Common myeloid progenitor, CD34-positive (primary cell): ENCODE measurements at regions not wholly inside any gene's neighbourhood (a gene's known extent, or its start where the extent isn't known, plus 50 kb on each side); places are given as distances from the start of the nearest gene placed in this dataset.

Experiments
- CTCF ChIA-PET: fragments of 350-600 bp; sonication (Branson Sonifier 250); formaldehyde crosslinking; loops from one replicate; lab custom pipeline; 2021; ENCODE audit warnings: antibody characterized with exemption; lab: Charles Lee
- POLR2A ChIA-PET: fragments of 350-600 bp; sonication (Branson Sonifier 250); formaldehyde crosslinking; loops from one replicate; lab custom pipeline; 2021; ENCODE audit warnings: antibody characterized with exemption; lab: Charles Lee
- DNase-seq, 3 donors: peaks; one replicate each; pipeline versions ENCODE4 v3.0.0 to v3.0.0-alpha.2; 2013
- H3K27ac ChIP-seq, 2 experiments: 1 replicate in 1 of 2; 2 replicates in 1 of 2; pipeline ENCODE4 v1.7.0; 2013; ENCODE audit warnings: inconsistent platforms in 2 of 2, low read length in 2 of 2, mild to moderate bottlenecking in 2 of 2, low read depth in 1 of 2, moderate library complexity in 1 of 2; ENCODE audit not compliant: severe bottlenecking in 2 of 2, insufficient read depth in 1 of 2, poor library complexity in 1 of 2
- H3K27me3 ChIP-seq, 5 experiments: replicated peaks in 2 of 5; 1 replicate in 3 of 5; 2 replicates in 2 of 5; pipeline versions ENCODE4 v1.6.1 to v1.7.0; 2013; ENCODE audit warnings: low read length in 4 of 5, mild to moderate bottlenecking in 2 of 5, moderate library complexity in 2 of 5, inconsistent platforms in 1 of 5; ENCODE audit not compliant: insufficient read depth in 5 of 5, control insufficient read depth in 4 of 5
- H3K36me3 ChIP-seq, 4 experiments: 1 replicate in 2 of 4; 2 replicates in 2 of 4; pipeline versions ENCODE4 v1.6.1 to v1.7.0; 2013; ENCODE audit warnings: low read length in 3 of 4, control low read depth in 1 of 4, mild to moderate bottlenecking in 1 of 4; ENCODE audit not compliant: control insufficient read depth in 4 of 4, insufficient read depth in 4 of 4
- H3K4me1 ChIP-seq, 4 experiments: 1 replicate in 3 of 4; 2 replicates in 1 of 4; pipeline versions ENCODE4 v1.6.1 to v1.7.1; 2013; ENCODE audit warnings: low read length in 3 of 4, mild to moderate bottlenecking in 3 of 4, control low read depth in 1 of 4, inconsistent platforms in 1 of 4, moderate library complexity in 1 of 4; ENCODE audit not compliant: control insufficient read depth in 4 of 4, insufficient read depth in 4 of 4; ENCODE audit errors: control extremely low read depth in 1 of 4
- H3K4me3 ChIP-seq, 7 experiments: 1 replicate in 4 of 7; 2 replicates in 3 of 7; pipeline versions ENCODE4 v1.5.1 to v1.7.0; 2013; ENCODE audit warnings: mild to moderate bottlenecking in 7 of 7, low read length in 6 of 7, moderate library complexity in 6 of 7, inconsistent platforms in 2 of 7, low read depth in 2 of 7, control low read depth in 1 of 7; ENCODE audit not compliant: insufficient read depth in 4 of 7, control insufficient read depth in 1 of 7; ENCODE audit errors: extremely low read depth in 1 of 7
- H3K9me3 ChIP-seq, 5 experiments: 1 replicate in 4 of 5; 2 replicates in 1 of 5; pipeline versions ENCODE4 v1.6.1 to v1.7.1; 2013; ENCODE audit warnings: low read length in 4 of 5, mild to moderate bottlenecking in 2 of 5, inconsistent platforms in 1 of 5, low read depth in 1 of 5, moderate library complexity in 1 of 5; ENCODE audit not compliant: control insufficient read depth in 4 of 5, insufficient read depth in 2 of 5; ENCODE audit errors: control extremely low read depth in 1 of 5
- WGBS: methylation state at CpG from one replicate; pipeline ENCODE4 v1.1.5; 2013; ENCODE audit not compliant: insufficient coverage; 5-methylcytosine and 5-hydroxymethylcytosine counted together

DNA sequence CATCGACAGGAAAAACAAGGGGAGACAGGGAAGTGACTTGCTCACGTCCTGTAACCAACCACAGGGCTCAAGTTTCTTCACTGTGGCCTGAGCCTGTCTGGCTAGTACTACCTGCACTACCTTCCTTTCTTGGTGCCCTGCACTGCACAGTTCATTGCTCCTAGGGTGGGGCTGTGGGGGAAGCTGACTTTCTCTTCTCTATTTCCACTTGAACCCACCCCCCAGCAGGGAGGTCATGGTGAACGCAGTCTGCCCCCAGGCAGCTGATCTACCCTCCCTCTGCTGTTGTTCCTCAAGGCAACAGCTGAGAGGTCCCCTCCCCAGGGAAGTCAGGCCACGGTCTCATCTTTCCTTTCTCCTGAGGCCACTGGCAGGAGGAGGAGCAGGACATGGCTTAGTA is 532.1 kb downstream of the SOX11 start:
- Histone ChIP-seq H3K36me3 (no peaks in the 10 kb centered on the region), H3K4me3 (no peak overlapping the region), H3K4me1 (no peaks in the 10 kb centered on the region), H3K27me3 (no peaks in the 10 kb centered on the region), H3K9me3 (no peaks in the 10 kb centered on the region), H3K27ac (no peak overlapping the region)
- DNase-seq: no peak
- WGBS: 57% methylated on average over 2 of the region's 4 CpGs
- ChIA-PET POLR2A (no interaction called here), CTCF (no interaction called here)

- no peaks in the 10 kb centered on the region for H3K4me1 ChIP-seq
- no peak for DNase-seq
- peaks cover 0 to 2% (median 0%) of the 10 kb centered on the region in 5 experiments for H3K9me3 ChIP-seq
- POLR2A ChIA-PET: no interaction called here
- CTCF ChIA-PET: no interaction called here
- H3K36me3 ChIP-seq: no peaks in the 10 kb centered on the region
- no peak overlapping the region for H3K4me3 ChIP-seq
- no peaks in the 10 kb centered on the region for H3K27me3 ChIP-seq
- no CpG with 5 or more reads among the region's 2 CpGs for WGBS
- H3K27ac ChIP-seq: no peak overlapping the region
Measured at GRCh38 chr2:6228251-6228650, 536.1 kb downstream of the SOX11 start.

GRCh38 chr2:6231166-6231565 is 539.0 kb downstream of the SOX11 start:
- H3K9me3 ChIP-seq: peaks cover 0 to 2% (median 0%) of the 10 kb centered on the region in 5 experiments
- no peaks in the 10 kb centered on the region for H3K27me3 ChIP-seq
- no peaks in the 10 kb centered on the region for H3K36me3 ChIP-seq
- WGBS: 100% methylated on average over 5 of the region's 5 CpGs
- CTCF ChIA-PET: no interaction called here
- H3K27ac ChIP-seq: no peak overlapping the region
- POLR2A ChIA-PET: no interaction called here
- DNase-seq: no peak
- no peak overlapping the region for H3K4me3 ChIP-seq
- H3K4me1 ChIP-seq: no peaks in the 10 kb centered on the region

GRCh38 chr2:6233993-6234392 is 541.8 kb downstream of the SOX11 start:
- 96% methylated on average over 4 of the region's 4 CpGs for WGBS
- Histone ChIP-seq H3K4me3 (no peak overlapping the region), H3K4me1 (no peaks in the 10 kb centered on the region), H3K36me3 (no peaks in the 10 kb centered on the region), H3K27me3 (no peaks in the 10 kb centered on the region), H3K9me3 (peaks cover 0 to 4% (median 2%) of the 10 kb centered on the region in 5 experiments), H3K27ac (no peak overlapping the region)
- ChIA-PET POLR2A (no interaction called here), CTCF (no interaction called here)
- no peak for DNase-seq

DNA sequence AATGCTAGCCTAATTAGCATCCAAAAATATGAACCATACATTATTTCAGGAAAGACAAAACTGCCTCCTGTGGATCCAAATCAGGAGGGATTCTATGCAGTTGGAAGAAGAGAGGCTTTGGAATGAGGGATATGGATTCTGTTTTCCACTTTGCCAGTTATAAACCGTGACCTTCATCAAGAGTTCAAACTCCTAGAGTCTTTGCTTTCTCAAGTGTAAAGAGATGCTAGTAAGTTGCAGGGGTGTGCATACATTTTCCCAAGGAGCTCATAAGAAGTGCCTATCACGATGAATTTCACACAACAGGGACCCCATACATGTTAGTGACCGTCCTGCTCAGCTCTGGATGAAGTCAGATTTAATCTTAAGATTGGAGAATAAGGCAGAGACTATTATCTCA is 542.5 kb downstream of the SOX11 start:
- no peaks in the 10 kb centered on the region for H3K36me3 ChIP-seq
- ChIA-PET CTCF (no interaction called here), POLR2A (no interaction called here)
- H3K27ac ChIP-seq: no peak overlapping the region
- H3K4me3 ChIP-seq: no peak overlapping the region
- H3K9me3 ChIP-seq: peaks cover 0 to 4% (median 2%) of the 10 kb centered on the region in 5 experiments
- H3K4me1 ChIP-seq: no peaks in the 10 kb centered on the region
- no CpG with 5 or more reads among the region's 3 CpGs for WGBS
- no peaks in the 10 kb centered on the region for H3K27me3 ChIP-seq
- no peak for DNase-seq

- H3K4me3 ChIP-seq: no peak overlapping the region
- DNase-seq: no peak
- no peaks in the 10 kb centered on the region for H3K4me1 ChIP-seq
- H3K9me3 ChIP-seq: peaks cover 0 to 4% (median 2%) of the 10 kb centered on the region in 5 experiments
- ChIA-PET POLR2A (no interaction called here), CTCF (no interaction called here)
- H3K27me3 ChIP-seq: no peaks in the 10 kb centered on the region
- no peaks in the 10 kb centered on the region for H3K36me3 ChIP-seq
- no peak overlapping the region for H3K27ac ChIP-seq
- WGBS: 96% methylated on average over 3 of the region's 5 CpGs
Measured at GRCh38 chr2:6236317-6236716, 544.1 kb downstream of the SOX11 start.

DNA sequence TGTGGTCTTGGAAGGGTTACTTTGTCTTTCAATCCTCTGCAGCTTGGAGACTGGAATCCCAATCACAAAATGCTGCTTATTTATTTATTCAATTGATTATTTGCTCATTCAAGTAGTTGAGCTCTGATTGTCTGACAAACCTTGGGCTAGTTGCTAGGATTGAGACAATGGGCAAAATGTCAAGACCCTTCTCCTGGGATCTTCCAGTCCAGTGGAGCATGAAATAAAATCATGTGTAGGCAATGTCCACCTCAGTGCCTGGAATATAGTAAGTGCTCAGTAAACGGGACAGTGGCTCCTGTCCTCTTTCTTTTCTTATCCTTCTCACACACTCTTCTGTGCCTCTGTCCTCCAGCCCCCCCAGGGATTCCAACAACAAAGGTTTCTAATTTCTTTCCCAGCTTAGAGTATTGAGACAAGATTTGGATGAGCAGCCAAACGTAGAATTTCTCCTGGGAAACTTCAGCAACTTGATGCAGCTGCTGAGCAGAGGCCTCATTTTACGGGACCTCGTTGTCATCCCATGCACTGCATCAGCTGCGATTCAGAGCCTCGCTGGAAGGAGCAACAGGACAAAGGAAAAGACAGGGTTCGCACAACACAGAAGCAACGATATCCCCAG is 545.0 kb downstream of the SOX11 start:
- whole genome bisulfite sequencing: 95% methylated on average over 8 of the region's 8 CpGs

More for the DNA sequence above, 545.0 kb downstream of the SOX11 start:
- POLR2A ChIA-PET: no interaction called here
- no peak for DNase-seq
- peaks cover 0 to 4% (median 2%) of the 10 kb centered on the region in 5 experiments for H3K9me3 ChIP-seq
- H3K36me3 ChIP-seq: no peaks in the 10 kb centered on the region
- H3K4me3 ChIP-seq: no peak overlapping the region
- no peaks in the 10 kb centered on the region for H3K4me1 ChIP-seq
- CTCF ChIA-PET: no interaction called here
- no peak overlapping the region for H3K27ac ChIP-seq
- no peaks in the 10 kb centered on the region for H3K27me3 ChIP-seq
